Activated CD4-positive, alpha-beta T cell treated with anti-CD3 and anti-CD28 coated beads for 48 hours (primary cell): ENCODE measurements at regions not wholly inside any gene's neighbourhood (a gene's known extent, or its start where the extent isn't known, plus 50 kb on each side); places are given as distances from the start of the nearest gene placed in this dataset.
"Not testable (repeated sequence)": the region's sequence is repeated elsewhere in the genome, so short reads cannot be mapped to it uniquely, and the experiment has no call there.

ENCODE experiments used
- DNase-seq: peaks from one replicate; pipeline ENCODE4 v3.0.0-alpha.2; 2020

DNA sequence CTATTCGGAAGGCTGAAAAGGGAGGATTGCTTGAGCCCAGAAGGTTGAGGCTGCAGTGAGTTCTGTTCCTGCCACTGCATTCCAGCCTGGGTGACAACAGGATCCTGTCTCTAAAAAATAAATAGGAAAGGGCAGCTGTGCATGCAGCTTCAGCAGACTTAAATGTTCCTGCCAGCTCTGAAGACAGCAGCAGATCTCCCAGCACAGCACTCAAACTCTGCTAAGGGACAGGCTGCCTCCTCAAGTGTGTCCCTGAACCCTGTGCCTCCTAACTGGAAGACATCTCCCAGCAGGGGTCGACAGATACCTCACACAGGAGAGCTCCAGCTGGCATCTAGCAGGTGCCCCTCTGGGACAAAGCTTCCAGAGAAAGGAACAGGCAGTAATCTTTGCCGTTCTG is 117.9 kb downstream of the CXCL12 start:
- no peak for DNase-seq

DNA sequence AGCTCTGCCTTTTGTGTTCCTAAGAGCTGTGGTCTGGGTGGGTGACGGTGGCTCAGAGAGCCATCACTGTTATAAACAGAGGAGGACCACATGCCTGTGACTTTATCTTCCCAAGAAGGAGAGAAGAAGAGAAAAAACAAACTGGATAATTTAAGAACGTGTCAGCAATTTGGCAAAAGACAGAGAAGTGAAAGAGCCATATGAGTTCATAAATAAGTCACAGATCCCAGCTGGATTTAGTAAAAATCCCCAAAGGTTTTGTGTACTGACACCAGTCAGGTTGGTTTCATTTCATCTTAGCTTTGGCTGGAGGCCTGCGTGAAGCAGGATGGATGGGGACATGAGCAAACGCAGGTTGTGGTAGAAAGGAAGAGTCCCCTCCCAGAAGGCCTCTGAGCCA is 120.7 kb downstream of the CXCL12 start:
- DNase-seq, result no peak

DNA sequence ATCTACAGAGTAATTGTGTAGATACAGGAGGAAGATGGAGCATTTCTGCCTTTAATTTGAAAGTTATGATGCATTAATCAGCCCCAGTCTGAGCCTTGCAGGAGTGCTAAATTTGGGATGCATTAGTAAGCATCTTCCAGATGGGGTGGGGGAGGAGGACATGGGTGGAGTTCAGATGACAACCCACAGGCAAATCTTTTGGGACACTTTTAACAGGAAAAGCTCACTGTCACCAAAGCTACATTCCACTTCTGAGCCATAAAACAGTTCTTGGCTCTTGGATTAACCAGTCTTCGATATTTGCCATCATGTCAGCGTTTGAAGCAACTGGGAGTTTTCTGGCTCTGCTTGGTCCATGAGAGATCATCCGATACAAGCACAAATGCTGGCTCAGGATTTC is 121.1 kb downstream of the CXCL12 start:
- no peak for DNase-seq

DNA sequence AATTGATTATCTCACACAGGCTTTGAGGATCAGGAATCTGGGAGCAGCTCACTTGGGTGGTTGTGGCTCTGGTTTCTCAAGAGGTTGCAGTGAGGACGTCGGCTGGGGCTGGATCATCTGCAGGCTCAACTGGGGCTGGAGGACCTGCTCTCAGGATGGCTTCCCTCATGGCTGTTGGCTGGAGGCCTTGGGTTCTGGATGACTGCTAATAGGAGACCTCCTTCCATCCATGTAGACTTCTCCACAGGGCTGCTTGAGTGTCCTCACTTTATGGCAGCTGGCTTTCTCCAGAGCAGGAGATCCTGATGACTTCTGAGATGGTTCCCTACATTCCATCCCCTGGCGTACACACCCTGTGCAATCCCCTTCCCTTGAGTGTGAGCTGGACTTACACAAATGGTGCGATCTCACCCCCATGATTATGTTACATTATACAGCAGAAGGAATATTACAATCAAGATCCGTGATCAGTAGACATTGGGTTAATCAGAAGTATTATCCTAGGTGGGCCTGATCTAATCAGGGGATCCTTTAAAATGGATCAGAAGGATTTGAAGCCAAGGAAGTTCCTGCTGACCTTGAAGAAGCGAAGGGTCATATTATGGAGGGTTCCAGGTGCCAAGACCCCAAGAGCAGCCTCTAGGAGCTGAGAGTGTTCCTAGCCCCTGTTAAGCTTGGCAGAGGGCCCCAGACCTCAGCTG is 122.2 kb downstream of the CXCL12 start:
- no peak for DNase-seq

DNA sequence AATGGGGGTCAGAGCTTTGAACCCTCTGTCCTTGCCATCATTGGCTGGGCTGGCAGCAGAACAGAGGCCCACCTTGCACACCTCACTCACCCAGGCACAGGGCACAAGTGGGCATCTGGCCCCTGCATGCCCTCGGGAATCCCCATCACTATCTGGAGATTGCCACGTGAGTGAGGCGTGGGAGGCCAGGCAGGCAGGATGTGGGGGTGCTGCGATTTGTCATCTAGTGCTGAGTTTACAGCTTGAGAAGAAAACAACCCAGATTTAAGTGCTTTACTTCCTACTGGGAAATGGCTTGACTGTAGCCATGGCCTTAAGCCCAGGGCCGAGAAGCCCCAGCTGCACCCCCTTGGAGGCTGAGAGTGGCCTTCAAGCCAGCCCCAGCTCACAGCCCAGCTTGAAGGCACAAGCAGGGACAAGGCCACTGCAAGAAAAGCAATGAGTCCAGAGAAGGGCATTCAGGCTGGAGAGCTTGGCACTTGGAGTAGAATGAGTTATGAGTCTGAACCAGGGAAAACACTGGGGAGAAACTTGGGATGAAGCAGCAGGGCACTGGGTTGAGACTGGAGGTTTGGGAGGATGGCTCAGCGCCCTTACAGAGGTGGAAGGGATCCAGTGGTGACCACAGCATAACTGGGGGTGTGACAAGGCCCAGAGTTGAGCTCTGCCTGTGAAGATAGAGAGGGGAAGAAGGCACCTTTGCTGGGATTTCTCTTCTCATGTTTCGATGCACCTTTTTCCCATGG is 123.0 kb downstream of the CXCL12 start:
- DNase-seq, result peak; percentile 14

DNA sequence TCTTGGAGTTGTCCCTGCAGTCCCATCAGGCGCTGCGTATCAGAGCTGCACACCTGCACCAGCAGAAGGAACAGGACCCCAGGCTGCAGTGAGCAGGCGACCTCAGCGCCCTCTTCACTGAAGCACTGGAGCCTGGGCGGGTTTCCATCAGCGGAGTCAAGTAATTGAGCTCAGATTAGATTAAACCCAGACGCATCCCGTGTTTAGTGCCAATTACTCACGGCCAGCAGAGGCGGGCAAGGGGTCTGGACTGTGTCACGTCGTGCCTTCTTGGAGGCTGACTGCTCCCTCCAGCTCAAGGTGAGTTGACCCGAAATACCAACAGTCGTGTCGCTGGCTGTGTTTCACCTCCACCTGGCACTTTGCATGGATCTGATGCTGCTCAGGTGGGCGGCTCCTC is 123.6 kb downstream of the CXCL12 start:
- DNase-seq, result no peak

DNA sequence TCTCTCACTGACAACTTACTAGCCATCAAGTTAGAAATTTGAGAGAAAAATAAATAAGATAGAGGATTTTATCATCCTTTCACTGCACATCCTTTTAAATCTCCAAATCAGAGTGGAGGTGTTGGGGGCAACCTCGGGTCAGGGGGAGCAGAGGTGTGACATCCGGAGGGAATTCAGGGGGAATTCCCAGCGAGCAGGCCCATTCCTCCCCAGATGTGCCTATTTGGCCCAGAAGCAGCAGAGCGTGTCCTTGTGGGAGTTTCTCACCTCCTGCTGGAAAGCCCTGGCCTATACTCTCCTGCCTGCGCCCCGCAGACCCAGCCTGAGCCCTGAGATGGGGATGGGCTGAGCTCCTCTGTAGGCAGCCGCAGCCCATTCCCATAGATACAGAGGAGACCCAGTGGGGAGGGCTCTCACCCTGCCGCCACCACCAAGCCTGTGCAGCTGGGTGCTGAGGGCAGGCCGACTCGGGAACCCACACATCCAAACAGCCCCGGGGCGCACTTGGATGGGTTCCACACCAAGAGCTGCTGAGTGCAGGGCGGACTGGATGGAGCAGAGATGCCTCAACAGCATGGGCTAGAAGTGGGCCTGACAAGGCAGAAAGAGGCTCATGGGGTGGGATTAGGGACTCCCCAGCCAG is 124.5 kb downstream of the CXCL12 start:
- no peak for DNase-seq

DNA sequence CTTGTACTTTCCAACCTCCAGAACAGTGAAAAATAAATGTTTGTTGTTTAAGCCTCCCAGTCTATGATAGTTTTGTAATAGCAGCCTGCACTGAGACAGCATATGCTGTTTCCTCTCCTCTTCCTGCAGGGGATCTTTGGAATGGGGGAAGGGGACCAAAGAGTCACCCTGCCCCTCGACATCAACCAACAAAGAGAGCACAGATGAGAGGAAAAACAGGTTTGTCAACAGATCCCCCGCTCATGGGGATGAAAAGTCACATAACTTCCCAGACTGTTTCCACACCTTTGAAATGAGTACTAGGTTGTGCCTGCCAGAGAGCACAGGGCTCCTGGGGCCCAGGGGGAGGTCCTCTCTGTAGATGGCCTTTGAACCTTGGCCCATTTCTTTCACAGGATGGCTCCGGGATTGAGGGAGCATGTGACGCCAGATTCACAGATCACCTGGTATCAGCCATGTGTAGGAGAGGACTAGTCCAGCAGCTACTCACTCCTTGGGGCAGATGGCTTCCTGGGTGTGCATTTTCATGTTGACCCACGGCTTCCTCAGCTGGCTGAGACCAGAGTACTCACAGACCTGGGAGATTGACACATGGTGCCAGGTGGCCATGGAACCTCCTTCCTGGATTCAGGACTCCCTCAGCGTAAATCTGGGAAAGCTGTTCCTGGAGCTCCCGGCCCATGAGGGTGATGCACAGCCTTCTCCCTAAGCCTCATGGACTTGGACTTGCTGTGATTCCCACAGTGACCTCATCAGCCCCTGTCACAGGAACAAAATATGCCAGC is 125.6 kb downstream of the CXCL12 start:
- no peak for DNase-seq

DNA sequence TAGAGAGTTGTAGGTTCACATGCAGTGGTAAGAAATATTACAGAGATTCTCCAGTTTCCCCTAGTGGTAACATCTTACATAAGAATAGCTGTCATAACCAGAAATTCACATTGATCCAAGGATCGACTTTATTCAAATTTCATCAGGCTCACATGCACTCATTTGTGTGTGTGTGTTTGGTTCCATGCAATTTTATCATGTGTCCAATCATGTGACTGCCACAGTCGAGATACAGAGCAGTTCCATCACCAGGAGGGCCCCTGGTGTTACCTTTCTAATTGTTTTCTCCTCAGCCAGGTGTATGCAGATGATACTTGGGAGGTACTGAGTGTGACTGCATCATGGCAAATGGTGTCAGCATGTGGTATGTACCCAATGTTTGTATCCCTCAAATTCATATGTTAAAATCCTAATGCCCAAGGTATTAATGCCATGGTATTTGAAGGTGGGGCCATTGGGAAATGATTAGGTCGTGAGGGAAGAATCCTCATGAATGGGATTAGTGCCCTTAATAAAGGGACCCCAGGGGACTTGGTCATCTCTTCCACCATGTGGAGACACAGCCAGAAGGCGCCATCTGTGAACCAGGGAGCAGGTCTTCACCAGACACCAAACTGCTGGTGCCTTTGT is 126.3 kb downstream of the CXCL12 start:
- no peak for DNase-seq

DNA sequence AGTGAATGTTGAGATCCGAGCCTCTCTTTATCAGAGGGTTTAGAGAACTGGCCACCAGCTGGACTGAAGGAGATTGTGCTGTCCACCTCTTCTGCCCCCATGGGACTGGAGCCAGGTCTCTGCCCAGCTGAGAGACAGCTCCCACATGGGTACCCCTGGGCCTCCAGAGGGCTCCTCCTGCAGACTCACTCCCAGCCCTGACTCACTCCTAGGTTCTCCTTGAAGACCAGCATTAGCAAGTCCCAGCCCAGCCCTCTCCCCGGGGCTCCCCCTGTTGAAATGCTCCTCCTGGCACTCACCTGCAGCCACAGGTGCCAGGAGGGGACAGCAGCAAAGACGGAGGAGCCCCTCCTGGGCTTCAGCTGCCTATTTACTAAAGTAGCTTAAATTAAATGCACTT is 126.9 kb downstream of the CXCL12 start:
- DNase-seq, result no peak

DNA sequence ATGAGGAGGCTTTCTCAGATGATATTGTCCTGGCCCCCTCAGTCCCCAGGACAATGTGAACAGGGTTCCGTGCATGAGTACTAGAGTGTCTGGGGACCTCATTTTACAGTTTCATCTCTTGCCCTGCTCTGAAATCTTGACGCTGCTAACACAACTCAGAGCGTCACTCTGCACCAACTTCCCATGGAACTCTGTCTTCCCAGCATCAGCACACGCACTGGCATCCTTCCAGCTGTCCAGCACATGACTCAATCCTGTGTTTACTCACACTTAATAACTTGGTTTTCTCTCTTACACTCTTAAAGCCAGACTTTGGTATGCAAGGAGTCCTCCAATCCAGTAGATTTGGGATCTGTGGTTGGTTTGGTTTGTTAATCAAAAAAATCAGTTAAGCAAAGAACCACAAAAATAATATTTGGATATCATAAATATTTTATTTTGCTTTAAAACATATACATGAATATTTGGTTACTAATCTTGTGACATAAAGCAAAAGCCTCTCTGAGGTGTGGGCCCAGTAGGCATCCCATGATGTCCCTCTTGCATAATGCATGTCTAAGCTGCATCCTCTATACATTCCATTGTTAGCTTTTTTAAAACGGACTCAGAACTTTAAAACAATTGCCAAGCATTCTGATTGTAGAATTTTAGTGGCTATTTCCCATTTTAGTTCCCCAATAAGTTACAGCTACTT is 131.0 kb downstream of the CXCL12 start:
- DNase-seq, result no peak

DNA sequence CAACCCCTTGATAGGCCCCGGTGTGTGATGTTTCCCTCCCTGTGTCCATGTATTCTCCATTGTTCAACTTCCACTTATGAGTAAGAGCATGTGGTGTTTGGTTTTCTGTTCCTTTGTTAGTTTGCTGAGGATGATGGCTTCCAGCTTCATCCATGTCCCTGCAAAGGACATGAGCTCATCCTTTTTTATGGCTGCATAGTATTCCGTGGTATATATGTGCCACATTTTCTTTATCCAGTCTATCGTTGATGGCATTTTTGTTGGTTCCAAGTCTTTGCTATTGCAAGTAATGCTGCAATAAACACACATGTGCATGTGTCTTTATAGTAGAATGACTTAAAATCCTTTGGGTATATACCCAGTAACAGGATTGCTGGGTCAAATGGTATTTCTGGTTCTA is 132.3 kb downstream of the CXCL12 start:
- DNase-seq, result not testable (repeated sequence)

DNA sequence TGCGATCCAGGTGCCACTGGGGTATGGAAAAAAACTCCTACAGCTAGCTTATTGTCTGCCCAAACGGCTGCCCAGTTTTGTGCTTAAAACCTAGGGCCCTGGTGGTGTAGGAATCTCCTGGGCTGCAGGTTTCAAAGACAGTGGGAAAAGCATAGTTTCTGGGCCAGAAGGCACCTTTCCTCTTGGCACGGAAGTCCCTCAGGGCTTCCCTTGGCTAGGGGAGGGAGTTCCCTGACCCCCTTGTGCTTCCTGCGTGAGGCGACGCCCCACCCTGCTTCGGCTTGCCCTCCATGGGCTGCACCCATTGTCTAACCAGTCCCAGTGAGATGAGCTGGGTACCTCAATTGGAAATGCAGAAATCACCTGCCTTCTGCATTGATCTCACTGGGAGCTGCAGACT is 135.0 kb downstream of the CXCL12 start:
- DNase-seq, result not testable (repeated sequence)

DNA sequence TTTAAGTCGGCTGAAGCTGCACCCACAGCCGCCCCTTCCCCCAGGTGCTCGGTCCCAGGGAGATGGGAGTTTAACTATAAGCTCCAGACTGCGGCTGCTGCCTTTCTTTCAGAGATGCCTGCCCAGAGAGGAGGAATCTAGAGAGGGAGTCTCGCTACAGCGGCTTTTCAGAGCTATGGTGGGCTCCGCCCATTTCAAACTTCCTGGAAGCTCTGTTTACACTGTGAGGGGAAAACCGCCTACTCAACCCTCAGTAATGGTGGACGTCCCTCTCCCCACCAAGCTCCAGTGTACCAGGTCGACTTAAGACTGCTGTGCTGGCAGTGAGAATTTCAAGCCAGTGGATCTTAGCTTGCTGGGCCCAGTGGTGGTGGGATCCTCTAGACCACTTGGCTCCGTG is 135.4 kb downstream of the CXCL12 start:
- no peak for DNase-seq

DNA sequence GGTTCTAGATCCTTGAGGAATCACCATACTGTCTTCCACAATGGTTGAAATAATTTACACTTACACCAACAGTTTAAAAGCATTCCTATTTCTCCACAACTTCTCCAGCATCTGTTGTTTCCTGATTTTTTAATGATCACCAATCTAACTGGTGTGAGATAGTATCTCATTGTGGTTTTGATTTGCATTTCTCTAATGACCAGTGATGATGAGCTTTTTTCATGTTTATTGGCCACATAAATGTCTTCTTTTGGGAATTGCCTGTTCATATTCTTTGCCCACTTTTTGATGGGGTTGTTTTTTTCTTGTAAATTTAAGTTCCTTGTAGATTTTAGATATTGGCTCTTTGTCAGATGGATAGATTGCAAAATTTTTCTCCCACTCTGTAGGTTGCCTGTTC is 138.2 kb downstream of the CXCL12 start:
- DNase-seq, result not testable (repeated sequence)

DNA sequence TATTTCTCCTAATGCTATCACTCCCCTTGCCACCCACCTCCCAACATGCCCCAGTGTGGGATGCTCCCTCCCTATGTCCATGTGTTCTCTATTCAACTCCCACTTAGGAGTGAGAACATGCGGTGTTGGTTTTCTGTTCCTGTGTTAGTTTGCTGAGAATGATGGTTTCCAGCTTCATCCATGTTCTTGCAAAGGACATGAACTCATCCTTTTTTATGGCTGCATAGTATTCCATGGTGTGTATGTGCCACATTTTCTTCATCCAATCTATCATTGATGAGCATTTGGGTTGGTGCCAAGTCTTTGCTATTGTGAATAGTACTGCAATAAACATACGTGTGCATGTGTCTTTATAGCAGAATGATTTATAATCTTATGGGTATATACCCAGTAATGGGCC is 138.6 kb downstream of the CXCL12 start:
- not testable (repeated sequence) for DNase-seq

DNA sequence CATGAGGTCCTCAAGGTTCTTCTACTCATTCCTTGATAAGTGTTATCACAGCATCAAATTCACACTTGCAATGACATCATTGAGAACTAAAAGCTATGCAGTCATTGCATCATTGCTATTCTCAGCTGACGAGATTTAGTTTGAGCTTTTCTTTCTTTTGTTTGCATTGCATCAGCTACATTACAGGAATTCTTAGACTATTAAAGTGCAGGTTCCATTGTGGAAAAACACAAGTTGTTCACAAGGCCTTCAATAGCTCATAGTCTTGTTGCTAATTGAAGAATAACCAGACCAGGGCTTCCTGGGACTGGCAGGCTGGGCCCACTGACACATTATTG is 139.3 kb downstream of the CXCL12 start:
- no peak for DNase-seq

DNA sequence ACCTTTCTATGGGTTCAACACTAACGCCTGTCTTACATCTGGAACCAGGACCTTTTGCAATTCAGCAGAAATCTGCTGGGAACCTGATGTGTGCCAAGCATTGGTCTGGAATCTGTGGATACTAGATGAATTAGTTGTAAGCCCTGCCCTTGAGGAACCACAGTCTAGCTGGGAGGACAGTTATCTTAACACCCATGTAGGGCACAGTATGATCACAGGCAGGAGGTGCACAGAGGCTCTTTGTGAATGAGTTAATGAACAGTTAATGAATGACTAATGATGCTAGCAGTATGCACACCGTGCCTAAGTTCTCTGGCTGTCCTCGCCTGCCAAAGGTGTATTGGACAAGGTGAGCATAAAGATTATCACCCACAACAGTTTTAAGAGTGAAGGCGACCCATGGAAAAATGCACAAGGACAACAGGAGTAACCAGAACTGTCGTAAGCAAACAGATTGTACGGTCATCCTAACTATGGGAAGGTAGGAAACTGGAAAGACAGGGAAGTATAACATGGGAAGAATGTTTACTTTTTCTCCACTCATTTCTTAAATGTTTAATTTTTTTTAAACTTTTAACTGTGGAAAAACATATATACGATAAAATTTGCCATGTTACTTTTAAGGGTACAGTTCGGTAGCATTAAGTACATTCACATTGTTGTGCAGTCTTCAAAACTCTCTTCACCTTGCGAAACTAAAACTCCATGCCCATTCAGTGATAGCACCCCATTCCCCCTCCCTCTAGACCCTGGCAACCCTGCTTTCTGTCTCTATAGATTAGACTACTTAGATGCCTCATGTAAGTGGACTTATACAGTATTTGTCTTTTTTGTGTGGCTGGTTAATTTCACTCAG is 139.9 kb downstream of the CXCL12 start:
- no peak for DNase-seq

DNA sequence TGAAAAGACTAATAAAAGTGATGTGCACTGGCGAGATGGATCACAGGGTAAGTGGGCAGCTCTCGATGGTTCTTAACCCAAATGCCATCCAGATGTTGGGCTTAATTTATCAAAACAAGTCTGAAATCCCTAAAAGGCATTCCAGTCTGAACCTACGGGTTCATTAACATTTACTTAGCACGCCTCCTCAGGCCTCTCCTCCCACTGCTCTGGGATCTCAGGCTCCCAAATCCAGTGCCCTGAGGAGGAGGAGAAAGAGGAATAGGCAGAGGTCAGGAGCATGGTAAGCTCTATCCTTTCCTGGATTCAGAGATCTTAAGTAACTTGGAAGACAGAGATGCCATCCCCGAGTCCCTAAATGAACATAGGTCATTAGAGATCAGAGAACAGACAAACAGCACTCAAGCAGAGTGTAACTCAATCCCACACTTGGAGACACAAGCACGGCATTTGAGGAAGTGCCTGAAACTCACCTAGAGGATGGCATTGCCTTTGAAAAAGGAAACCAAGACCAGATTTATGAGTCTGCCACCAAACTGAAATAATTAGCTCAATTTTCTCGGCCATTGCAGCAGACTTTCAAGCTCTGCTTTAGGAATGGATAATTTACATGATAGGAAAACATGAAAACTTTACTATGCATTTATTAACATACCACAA is 140.9 kb downstream of the CXCL12 start:
- no peak for DNase-seq

DNA sequence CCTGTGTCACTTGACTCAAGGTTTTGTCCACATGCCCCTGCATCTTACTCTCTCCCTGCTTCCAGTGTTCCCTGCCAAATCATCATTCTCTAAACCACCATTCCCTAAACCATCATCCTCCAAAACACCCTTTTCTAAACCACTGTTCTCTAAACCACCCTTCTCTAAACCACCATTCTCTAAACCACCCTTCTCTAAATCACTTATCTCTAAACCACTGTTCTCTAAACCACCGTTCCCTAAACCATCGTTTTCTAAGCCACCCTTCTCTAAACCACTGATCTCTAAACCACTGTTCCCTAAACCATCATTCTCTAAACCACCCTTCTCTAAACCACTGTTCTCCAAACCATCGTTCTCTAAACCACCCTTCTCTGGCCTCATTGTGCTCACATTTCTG is 142.1 kb downstream of the CXCL12 start:
- DNase-seq, result no peak

DNA sequence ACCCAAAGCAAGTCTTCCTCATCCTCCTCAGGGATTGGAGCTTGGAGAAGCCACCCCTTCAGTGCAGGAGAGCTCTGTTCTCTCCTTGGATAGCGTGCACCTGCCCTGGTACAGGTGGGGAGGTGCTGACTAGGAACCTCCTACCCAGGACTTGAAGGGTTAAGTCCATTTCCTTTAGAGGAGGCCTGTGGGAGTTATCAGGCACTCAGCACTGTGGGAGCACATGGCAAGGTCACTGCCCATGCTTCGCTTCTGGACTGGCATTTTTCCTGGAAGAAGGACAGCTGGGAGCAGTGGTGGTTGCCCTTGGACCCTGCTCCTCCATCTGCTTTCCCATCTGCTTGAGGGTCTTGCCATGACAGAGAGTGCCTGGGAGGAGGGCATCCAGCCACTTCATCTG is 142.8 kb downstream of the CXCL12 start:
- DNase-seq, result no peak
